Effector memory CD8-positive, alpha-beta T cell (primary cell): ENCODE measurements at regions not wholly inside any gene's neighbourhood (a gene's known extent, or its start where the extent isn't known, plus 50 kb on each side); places are given as distances from the start of the nearest gene placed in this dataset.
"Not testable (repeated sequence)": the region's sequence is repeated elsewhere in the genome, so short reads cannot be mapped to it uniquely, and the experiment has no call there.

Experiments
- ATAC-seq: fragments of 150-1000 bp; cut with Tn5 transposase; replicated peaks from 2 replicates; pipeline ENCODE4 v1.10.0; 2021; ENCODE audit warnings: mild to moderate bottlenecking, moderate library complexity
- DNase-seq, 3 experiments: peaks; one replicate each; pipeline ENCODE4 v3.0.0; 2021
- H3K27ac Mint-ChIP-seq, 2 donors: one replicate each; pipeline ENCODE4 v1.8.0; 2022; ENCODE audit warnings: mild to moderate bottlenecking in 2 of 2, mixed read lengths in 2 of 2, moderate library complexity in 2 of 2
- H3K27me3 Mint-ChIP-seq, 2 donors: one replicate each; pipeline ENCODE4 v1.8.0; 2022; ENCODE audit warnings: mixed read lengths in 2 of 2
- H3K36me3 Mint-ChIP-seq: one replicate; pipeline ENCODE4 v1.8.0; 2022; ENCODE audit warnings: mild to moderate bottlenecking, moderate library complexity, mixed read lengths; ENCODE audit not compliant: insufficient read depth
- H3K4me1 Mint-ChIP-seq, 2 donors: one replicate each; pipeline ENCODE4 v1.8.0; 2022; ENCODE audit warnings: low read depth in 2 of 2, mixed read lengths in 2 of 2
- H3K4me3 Mint-ChIP-seq, 2 donors: one replicate each; pipeline ENCODE4 v1.8.0; 2022; ENCODE audit warnings: mild to moderate bottlenecking in 2 of 2, mixed read lengths in 2 of 2, moderate library complexity in 2 of 2
- H3K9me3 Mint-ChIP-seq, 2 donors: one replicate each; pipeline ENCODE4 v1.8.0; 2022; ENCODE audit warnings: mixed read lengths in 2 of 2

GRCh38 chr20:60102665-60103210, 144.5 kb downstream of the CDH26 start:
- peaks cover 11% of the 10 kb centered on the region in 2 donors for H3K4me1 Mint-ChIP-seq
- H3K9me3 Mint-ChIP-seq: no peaks in the 10 kb centered on the region
- H3K36me3 Mint-ChIP-seq: no peaks in the 10 kb centered on the region
- no peak overlapping the region for H3K4me3 Mint-ChIP-seq
- no peaks in the 10 kb centered on the region for H3K27me3 Mint-ChIP-seq
- DNase-seq: no peak
- no peak overlapping the region for H3K27ac Mint-ChIP-seq
- ATAC-seq: no peak

GRCh38 chr20:60104993-60105803, 147.0 kb downstream of the CDH26 start:
- H3K36me3 Mint-ChIP-seq: no peaks in the 10 kb centered on the region
- peak overlapping the region in 1 of 2 donors; percentile 32 for H3K27ac Mint-ChIP-seq
- no peaks in the 10 kb centered on the region for H3K9me3 Mint-ChIP-seq
- peaks cover 9 to 11% of the 10 kb centered on the region in 2 donors for H3K4me1 Mint-ChIP-seq
- DNase-seq (no peak), ATAC-seq (no peak)
- H3K27me3 Mint-ChIP-seq: no peaks in the 10 kb centered on the region
- no peak overlapping the region for H3K4me3 Mint-ChIP-seq

GRCh38 chr20:60106186-60106585, 148.0 kb downstream of the CDH26 start:
- H3K4me1 Mint-ChIP-seq, H3K4me3 Mint-ChIP-seq, H3K27me3 Mint-ChIP-seq, H3K9me3 Mint-ChIP-seq, DNase-seq, H3K36me3 Mint-ChIP-seq, ATAC-seq: not testable (repeated sequence)
- H3K27ac Mint-ChIP-seq: peak overlapping the region in 1 of 2 donors; percentile 32

GRCh38 chr20:60107621-60108390, 149.6 kb downstream of the CDH26 start:
- no peaks in the 10 kb centered on the region for H3K9me3 Mint-ChIP-seq
- no peaks in the 10 kb centered on the region for H3K36me3 Mint-ChIP-seq
- no peak overlapping the region for H3K4me3 Mint-ChIP-seq
- H3K27me3 Mint-ChIP-seq: no peaks in the 10 kb centered on the region
- ATAC-seq (no peak), DNase-seq (no peak)
- no peak overlapping the region for H3K27ac Mint-ChIP-seq
- H3K4me1 Mint-ChIP-seq: peaks cover 0 to under 1% of the 10 kb centered on the region in 2 donors

- Mint-ChIP-seq H3K4me1 (peaks cover 4 to 5% of the 10 kb centered on the region in 2 donors), H3K4me3 (no peak overlapping the region), H3K9me3 (no peaks in the 10 kb centered on the region), H3K27me3 (no peaks in the 10 kb centered on the region), H3K36me3 (no peaks in the 10 kb centered on the region), H3K27ac (no peak overlapping the region)
- DNase-seq: no peak
- no peak for ATAC-seq
These were observed 150.2 kb downstream of the CDH26 start for GRCh38 chr20:60108397-60108796.

- Mint-ChIP-seq H3K4me1 (peaks cover 7 to 8% of the 10 kb centered on the region in 2 donors), H3K9me3 (no peaks in the 10 kb centered on the region), H3K27me3 (no peaks in the 10 kb centered on the region), H3K36me3 (no peaks in the 10 kb centered on the region), H3K4me3 (no peak overlapping the region), H3K27ac (no peak overlapping the region)
- no peak for ATAC-seq
- DNase-seq: no peak
These were observed 155.0 kb downstream of the CDH26 start for GRCh38 chr20:60113024-60113724.

GRCh38 chr20:60113771-60114170, 155.5 kb downstream of the CDH26 start:
- Mint-ChIP-seq H3K9me3 (no peaks in the 10 kb centered on the region), H3K27ac (no peak overlapping the region), H3K4me3 (no peak overlapping the region), H3K4me1 (peaks cover 7 to 8% of the 10 kb centered on the region in 2 donors), H3K36me3 (no peaks in the 10 kb centered on the region), H3K27me3 (no peaks in the 10 kb centered on the region)
- DNase-seq (no peak), ATAC-seq (no peak)

GRCh38 chr20:60115451-60115850, 157.2 kb downstream of the CDH26 start:
- Mint-ChIP-seq H3K4me1 (peaks cover 7 to 8% of the 10 kb centered on the region in 2 donors), H3K9me3 (no peaks in the 10 kb centered on the region), H3K27me3 (no peaks in the 10 kb centered on the region), H3K27ac (no peak overlapping the region), H3K36me3 (peaks cover 3% of the 10 kb centered on the region), H3K4me3 (no peak overlapping the region)
- ATAC-seq (no peak), DNase-seq (no peak)

- Mint-ChIP-seq H3K27ac (no peak overlapping the region), H3K27me3 (no peaks in the 10 kb centered on the region), H3K4me3 (no peak overlapping the region), H3K36me3 (peaks cover 7% of the 10 kb centered on the region), H3K4me1 (peaks cover 7 to 8% of the 10 kb centered on the region in 2 donors), H3K9me3 (no peaks in the 10 kb centered on the region)
- DNase-seq (no peak), ATAC-seq (no peak)
These were observed 158.1 kb downstream of the CDH26 start for GRCh38 chr20:60116128-60116909.

- Mint-ChIP-seq H3K4me1 (peaks cover 7 to 8% of the 10 kb centered on the region in 2 donors), H3K27ac (peak overlapping the region in 1 of 2 donors; percentile 3), H3K27me3 (no peaks in the 10 kb centered on the region), H3K9me3 (no peaks in the 10 kb centered on the region), H3K4me3 (no peak overlapping the region), H3K36me3 (peaks cover 7% of the 10 kb centered on the region)
- DNase-seq (no peak), ATAC-seq (no peak)
These were observed 158.8 kb downstream of the CDH26 start for GRCh38 chr20:60117065-60117464.

GRCh38 chr20:60121903-60122302, 163.7 kb downstream of the CDH26 start:
- DNase-seq (no peak), ATAC-seq (no peak)
- Mint-ChIP-seq H3K36me3 (peaks cover 7% of the 10 kb centered on the region), H3K27me3 (peaks cover 0 to 15% of the 10 kb centered on the region in 2 donors), H3K9me3 (no peaks in the 10 kb centered on the region), H3K4me1 (peaks cover 4% of the 10 kb centered on the region in 2 donors), H3K4me3 (no peak overlapping the region), H3K27ac (no peak overlapping the region)

GRCh38 chr20:60122671-60123070, 164.4 kb downstream of the CDH26 start:
- Mint-ChIP-seq H3K9me3 (no peaks in the 10 kb centered on the region), H3K4me3 (no peak overlapping the region), H3K36me3 (peaks cover 7% of the 10 kb centered on the region), H3K27me3 (peaks cover 0 to 15% of the 10 kb centered on the region in 2 donors), H3K27ac (no peak overlapping the region), H3K4me1 (peaks cover 0 to 2% of the 10 kb centered on the region in 2 donors)
- DNase-seq (no peak), ATAC-seq (no peak)
